Sigmoid colon (tissue), 6 donors: ENCODE measurements at regions not wholly inside any gene's neighbourhood (a gene's known extent, or its start where the extent isn't known, plus 50 kb on each side); places are given as distances from the start of the nearest gene placed in this dataset.

ENCODE experiments used
- DNase-seq: peaks from one replicate; pipeline ENCODE4 v3.0.0-alpha.2; 2019
- H3K27ac ChIP-seq, 4 donors: fragments of 200-600 bp; sonication (generic); one replicate each; pipeline ENCODE4 v1.5.1; 2016 to 2019; ENCODE audit warnings: mild to moderate bottlenecking in 1 of 4
- H3K27me3 ChIP-seq, 3 donors: fragments of 200-600 bp; sonication (generic); one replicate each; pipeline ENCODE4 v1.5.1; 2019; ENCODE audit warnings: mild to moderate bottlenecking in 1 of 3
- H3K36me3 ChIP-seq, 4 donors: fragments of 200-600 bp; sonication (generic); one replicate each; pipeline ENCODE4 v1.5.1; 2016 to 2019
- H3K4me1 ChIP-seq, 4 donors: fragments of 200-600 bp; sonication (generic); one replicate each; pipeline ENCODE4 v1.5.1; 2017 to 2019
- H3K4me3 ChIP-seq, 4 donors: fragments of 200-600 bp; sonication (generic); one replicate each; pipeline ENCODE4 v1.5.1; 2017 to 2019; ENCODE audit warnings: mild to moderate bottlenecking in 2 of 4, moderate library complexity in 1 of 4
- H3K9me3 ChIP-seq, 4 donors: fragments of 200-600 bp in 3 of 4; sonication (generic) in 3 of 4; one replicate each; pipeline versions ENCODE4 v1.5.1 to v1.6.1; 2013 to 2019
- EP300 ChIP-seq, 4 donors: sonication (generic); formaldehyde crosslinking; IDR thresholded peaks; one replicate each; pipeline ENCODE4 v1.6.1; 2017; ENCODE audit warnings: antibody characterized with exemption in 4 of 4
- POLR2A ChIP-seq, 2 donors: fragments of 450-650 bp; IDR thresholded peaks; one replicate each; pipeline ENCODE4 v1.6.1; 2016; ENCODE audit warnings: antibody characterized with exemption in 2 of 2, mild to moderate bottlenecking in 2 of 2, moderate library complexity in 2 of 2
- POLR2AphosphoS5 ChIP-seq, 4 donors: sonication (generic); formaldehyde crosslinking; IDR thresholded peaks; one replicate each; pipeline ENCODE4 v1.6.1; 2017; ENCODE audit warnings: antibody characterized with exemption in 4 of 4
- WGBS, 2 donors: extraction: QIAGEN DNeasy Blood & Tissue Kit; methylation state at CpG; one replicate each; pipeline ENCODE4 v1.1.7; 2013; 5-methylcytosine and 5-hydroxymethylcytosine counted together
- intact Hi-C: fragments of 100-400 bp; cut with DNase I; formaldehyde crosslinking; loops from one replicate; pipeline ENCODE4 v1.15.1; 2023
- TF ChIP-seq, protein P1 (sequence below), 4 experiments: fragments of 450-650 bp in 3 of 4; fragments of 200-600 bp in 1 of 4; IDR thresholded peaks; one replicate each; pipeline ENCODE4 v1.5.1; 2016 to 2019; ENCODE audit warnings: antibody characterized with exemption in 4 of 4, mild to moderate bottlenecking in 3 of 4, moderate library complexity in 2 of 4
- donor health status: healthy with polysubstance abuse.
- donor health status: healthy.

DNA sequence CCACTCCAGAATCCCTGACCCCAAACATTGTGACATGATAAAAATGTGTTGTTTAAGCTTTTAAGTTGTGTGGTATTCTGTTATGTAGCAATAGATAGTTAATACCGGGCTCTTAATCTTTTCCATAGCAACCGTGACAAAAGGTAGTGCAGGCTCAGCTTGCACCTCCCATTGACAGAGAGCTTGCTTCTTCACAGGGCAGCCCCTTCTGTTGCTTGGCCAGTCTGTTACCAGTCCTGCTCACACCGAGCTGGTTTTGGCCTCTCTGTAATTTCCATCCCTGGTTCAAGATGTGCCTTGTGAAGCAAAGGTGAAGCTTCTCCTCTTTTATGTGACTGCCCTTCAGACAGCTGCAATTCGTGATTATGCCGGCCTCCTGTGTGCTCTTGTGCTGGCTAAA, 86.9 kb downstream of the CRYGS start:
- no peak for DNase-seq
- no peak overlapping the region for H3K4me3 ChIP-seq
- no peaks in the 10 kb centered on the region for H3K9me3 ChIP-seq
- intact Hi-C loops: no loop called here
- H3K27me3 ChIP-seq: no peaks in the 10 kb centered on the region
- H3K27ac ChIP-seq: no peak overlapping the region
- 67 to 84% methylated on average over 5 of the region's 5 CpGs for WGBS, 2 donors
- TF ChIP-seq POLR2A (IDR thresholded peaks at IDR 0.05) (no peak), POLR2AphosphoS5 (IDR thresholded peaks at IDR 0.05) (no peak)
- TF ChIP-seq, protein P1, sequence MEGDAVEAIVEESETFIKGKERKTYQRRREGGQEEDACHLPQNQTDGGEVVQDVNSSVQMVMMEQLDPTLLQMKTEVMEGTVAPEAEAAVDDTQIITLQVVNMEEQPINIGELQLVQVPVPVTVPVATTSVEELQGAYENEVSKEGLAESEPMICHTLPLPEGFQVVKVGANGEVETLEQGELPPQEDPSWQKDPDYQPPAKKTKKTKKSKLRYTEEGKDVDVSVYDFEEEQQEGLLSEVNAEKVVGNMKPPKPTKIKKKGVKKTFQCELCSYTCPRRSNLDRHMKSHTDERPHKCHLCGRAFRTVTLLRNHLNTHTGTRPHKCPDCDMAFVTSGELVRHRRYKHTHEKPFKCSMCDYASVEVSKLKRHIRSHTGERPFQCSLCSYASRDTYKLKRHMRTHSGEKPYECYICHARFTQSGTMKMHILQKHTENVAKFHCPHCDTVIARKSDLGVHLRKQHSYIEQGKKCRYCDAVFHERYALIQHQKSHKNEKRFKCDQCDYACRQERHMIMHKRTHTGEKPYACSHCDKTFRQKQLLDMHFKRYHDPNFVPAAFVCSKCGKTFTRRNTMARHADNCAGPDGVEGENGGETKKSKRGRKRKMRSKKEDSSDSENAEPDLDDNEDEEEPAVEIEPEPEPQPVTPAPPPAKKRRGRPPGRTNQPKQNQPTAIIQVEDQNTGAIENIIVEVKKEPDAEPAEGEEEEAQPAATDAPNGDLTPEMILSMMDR (IDR thresholded peaks at IDR 0.05): no peak
- no peaks in the 10 kb centered on the region for H3K4me1 ChIP-seq
- H3K36me3 ChIP-seq: no peaks in the 10 kb centered on the region

DNA sequence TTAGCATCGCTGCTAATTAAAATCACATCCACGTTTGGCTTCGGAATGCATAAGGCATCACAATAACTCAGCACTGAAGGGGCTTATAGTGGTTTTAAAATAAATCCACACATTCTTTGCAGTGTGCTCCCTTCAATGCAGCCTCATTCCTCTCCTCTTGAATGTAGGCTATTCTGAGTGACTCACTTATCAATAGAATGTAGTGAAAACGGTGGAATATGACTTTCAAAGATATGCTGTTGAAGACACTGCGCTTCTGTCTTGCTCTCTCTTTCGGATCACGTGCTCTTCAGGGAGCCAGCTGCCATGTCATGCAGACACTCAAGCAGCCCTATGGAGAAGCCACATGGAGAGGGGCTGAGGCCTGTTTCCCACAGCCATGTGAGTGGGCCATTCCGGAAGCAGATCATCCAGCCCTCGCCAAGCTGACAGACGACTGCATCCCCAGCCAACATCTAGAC, 87.4 kb downstream of the CRYGS start:
- H3K27me3 ChIP-seq: no peaks in the 10 kb centered on the region
- no peaks in the 10 kb centered on the region for H3K36me3 ChIP-seq
- no peak for TF ChIP-seq POLR2A (IDR thresholded peaks at IDR 0.05)
- TF ChIP-seq, protein P1 (IDR thresholded peaks at IDR 0.05): no peak
- TF ChIP-seq POLR2AphosphoS5 (IDR thresholded peaks at IDR 0.05): no peak
- TF ChIP-seq EP300 (IDR thresholded peaks at IDR 0.05): no peak
- no peak overlapping the region for H3K27ac ChIP-seq
- H3K4me1 ChIP-seq: no peaks in the 10 kb centered on the region
- no peak overlapping the region for H3K4me3 ChIP-seq
- intact Hi-C loops: no loop called here
- no peak for DNase-seq
- WGBS, 2 donors: 91 to 93% methylated on average over 10 of the region's 10 CpGs
- no peaks in the 10 kb centered on the region for H3K9me3 ChIP-seq

- no peaks in the 10 kb centered on the region for H3K4me1 ChIP-seq
- no peak for TF ChIP-seq POLR2A (IDR thresholded peaks at IDR 0.05)
- TF ChIP-seq, protein P1 (IDR thresholded peaks at IDR 0.05): no peak
- no peak for TF ChIP-seq EP300 (IDR thresholded peaks at IDR 0.05)
- TF ChIP-seq POLR2AphosphoS5 (IDR thresholded peaks at IDR 0.05): no peak
- no peak overlapping the region for H3K4me3 ChIP-seq
- 86 to 90% methylated on average over 14 of the region's 14 CpGs for WGBS, 2 donors
- H3K27ac ChIP-seq: no peak overlapping the region
- intact Hi-C loops: no loop called here
- H3K27me3 ChIP-seq: no peaks in the 10 kb centered on the region
- no peaks in the 10 kb centered on the region for H3K9me3 ChIP-seq
- H3K36me3 ChIP-seq: no peaks in the 10 kb centered on the region
- DNase-seq: no peak
These were observed 89.1 kb downstream of the CRYGS start for GRCh38 chr3:186454881-186455703.

DNA sequence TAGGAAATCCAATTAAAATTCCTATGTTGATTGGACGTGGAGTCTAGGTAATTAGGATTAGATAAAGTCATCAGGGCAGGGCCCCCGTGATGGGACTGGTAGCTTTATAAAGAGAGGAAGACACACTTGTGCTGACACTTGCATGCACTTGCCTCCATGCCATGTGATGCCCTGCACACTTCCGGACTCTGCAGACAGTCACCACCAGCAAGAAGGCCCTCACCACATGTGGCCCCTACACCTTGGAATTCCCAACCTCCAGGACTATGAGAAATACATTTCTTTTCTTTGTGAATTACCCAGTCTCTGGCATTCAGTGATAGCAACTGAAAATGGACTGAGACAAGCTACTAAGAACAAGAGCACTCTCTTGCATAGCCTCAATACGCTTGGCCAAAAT, 90.6 kb downstream of the CRYGS start:
- intact Hi-C loops: no loop called here
- no peaks in the 10 kb centered on the region for H3K27me3 ChIP-seq
- no peak overlapping the region for H3K4me3 ChIP-seq
- H3K36me3 ChIP-seq: no peaks in the 10 kb centered on the region
- 78 to 84% methylated on average over 4 of the region's 4 CpGs for whole genome bisulfite sequencing, 2 donors
- no peaks in the 10 kb centered on the region for H3K4me1 ChIP-seq
- DNase-seq: no peak
- TF ChIP-seq, protein P1 (IDR thresholded peaks at IDR 0.05): no peak
- TF ChIP-seq EP300 (IDR thresholded peaks at IDR 0.05) (no peak), POLR2A (IDR thresholded peaks at IDR 0.05) (no peak), POLR2AphosphoS5 (IDR thresholded peaks at IDR 0.05) (no peak)
- H3K9me3 ChIP-seq: no peaks in the 10 kb centered on the region
- no peak overlapping the region for H3K27ac ChIP-seq
